ENCODE measurements at regions not wholly inside any gene's neighbourhood (a gene's known extent, or its start where the extent isn't known, plus 50 kb on each side); places are given as distances from the start of the nearest gene placed in this dataset.
"Not testable (repeated sequence)": the region's sequence is repeated elsewhere in the genome, so short reads cannot be mapped to it uniquely, and the experiment has no call there.

- not testable (repeated sequence) for DNase-seq
Measured at GRCh38 chr15:20473465-20473864, 68.1 kb downstream of the GOLGA6L6 start.

- DNase-seq: not testable (repeated sequence)
Measured at GRCh38 chr15:20472983-20473382, 68.6 kb downstream of the GOLGA6L6 start.

GRCh38 chr15:20470810-20471209, 70.8 kb downstream of the GOLGA6L6 start:
- not testable (repeated sequence) for DNase-seq

- DNase-seq: not testable (repeated sequence)
Measured at GRCh38 chr15:20441138-20441537, 100.5 kb downstream of the GOLGA6L6 start.

- DNase-seq: not testable (repeated sequence)
Measured at GRCh38 chr15:20440390-20440789, 101.2 kb downstream of the GOLGA6L6 start.

GRCh38 chr15:20439111-20439510, 102.5 kb downstream of the GOLGA6L6 start:
- DNase-seq: not testable (repeated sequence)

GRCh38 chr15:20438255-20438654, 103.3 kb downstream of the GOLGA6L6 start:
- DNase-seq: not testable (repeated sequence)

GRCh38 chr15:20433468-20433867, 108.1 kb downstream of the GOLGA6L6 start:
- DNase-seq: not testable (repeated sequence)

- not testable (repeated sequence) for DNase-seq
Measured at GRCh38 chr15:20430495-20430894, 111.1 kb downstream of the GOLGA6L6 start.

GRCh38 chr15:20420710-20421109, 120.9 kb downstream of the GOLGA6L6 start:
- not testable (repeated sequence) for DNase-seq

- not testable (repeated sequence) for DNase-seq
Measured at GRCh38 chr15:20416618-20417017, 125.0 kb downstream of the GOLGA6L6 start.

GRCh38 chr15:20409667-20410198, 131.9 kb downstream of the GOLGA6L6 start:
- not testable (repeated sequence) for DNase-seq

- DNase-seq: no peak
Measured at GRCh38 chr15:20409247-20409646, 132.4 kb downstream of the GOLGA6L6 start.

GRCh38 chr15:20407553-20407952, 134.0 kb downstream of the GOLGA6L6 start:
- DNase-seq: no peak

GRCh38 chr15:20404571-20404970, 137.0 kb downstream of the GOLGA6L6 start:
- not testable (repeated sequence) for DNase-seq

GRCh38 chr15:20402586-20402985, 139.0 kb downstream of the GOLGA6L6 start:
- not testable (repeated sequence) for DNase-seq

- DNase-seq: not testable (repeated sequence)
Measured at GRCh38 chr15:20401058-20401457, 140.5 kb downstream of the GOLGA6L6 start.

GRCh38 chr15:20398680-20399079, 142.9 kb downstream of the GOLGA6L6 start:
- DNase-seq: not testable (repeated sequence)

GRCh38 chr15:20388161-20388560, 153.4 kb downstream of the GOLGA6L6 start:
- not testable (repeated sequence) for DNase-seq

- DNase-seq: no peak
Measured at GRCh38 chr15:20386198-20386597, 155.4 kb downstream of the GOLGA6L6 start.

- not testable (repeated sequence) for DNase-seq
Measured at GRCh38 chr15:20380199-20380598, 161.4 kb downstream of the GOLGA6L6 start.

GRCh38 chr15:20376872-20377271, 164.7 kb downstream of the GOLGA6L6 start:
- DNase-seq: no peak

- DNase-seq: not testable (repeated sequence)
Measured at GRCh38 chr15:20372416-20372815, 169.2 kb downstream of the GOLGA6L6 start.

GRCh38 chr15:20369500-20369899, 172.1 kb downstream of the GOLGA6L6 start:
- no peak for DNase-seq

GRCh38 chr15:20368974-20369373, 172.6 kb downstream of the GOLGA6L6 start:
- no peak for DNase-seq
